NCI-H774 (cell line): ENCODE measurements at regions not wholly inside any gene's neighbourhood (a gene's known extent, or its start where the extent isn't known, plus 50 kb on each side); places are given as distances from the start of the nearest gene placed in this dataset.

Experiments
- DNase-seq: peaks from one replicate; lab custom pipeline; 2025; lab: John Stamatoyannopoulos, UW

GRCh38 chr21:18460979-18461378 lies 57.4 kb upstream of the TMPRSS15 start:
- no peak for DNase-seq

- no peak for DNase-seq
Measured at GRCh38 chr21:18461743-18462142, 58.2 kb upstream of the TMPRSS15 start.

DNA sequence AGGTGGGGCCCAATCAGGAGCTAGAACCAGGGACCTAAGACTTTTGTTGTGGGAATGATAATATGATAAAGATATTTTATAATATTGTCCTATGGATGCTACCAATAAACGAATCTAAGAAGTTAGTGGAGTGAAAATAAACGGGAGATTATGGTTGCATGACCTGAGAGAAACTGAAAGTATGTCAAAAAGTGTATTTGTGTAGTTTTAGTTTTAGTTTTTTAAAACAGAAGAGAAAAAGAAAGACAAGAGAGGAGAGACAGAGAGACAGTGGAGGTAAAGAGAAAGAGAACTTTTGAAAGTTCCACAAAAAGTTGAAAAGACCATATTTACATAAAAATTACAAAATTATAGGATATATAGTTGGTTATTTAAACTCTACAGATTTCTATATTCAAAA lies 64.1 kb upstream of the TMPRSS15 start:
- DNase-seq: no peak

DNA sequence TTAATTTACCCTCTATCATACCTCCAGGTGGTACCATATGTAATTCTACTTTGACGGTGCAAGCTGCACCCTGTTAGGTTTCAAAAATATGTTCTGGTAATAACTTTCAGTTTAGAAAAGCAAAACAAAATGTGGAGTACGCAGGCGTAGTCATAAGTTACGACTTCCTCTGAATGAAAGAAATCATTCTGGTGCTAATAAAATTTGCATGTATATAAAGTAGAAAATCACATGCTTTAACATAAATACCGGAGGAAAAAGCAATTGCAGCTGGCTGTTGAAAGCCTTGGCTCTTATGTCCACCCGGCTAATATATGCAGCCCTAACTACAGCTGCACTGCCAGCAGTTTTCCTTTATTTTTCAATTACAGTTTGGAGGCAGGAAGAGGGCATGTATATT lies 65.2 kb upstream of the TMPRSS15 start:
- DNase-seq: no peak

DNA sequence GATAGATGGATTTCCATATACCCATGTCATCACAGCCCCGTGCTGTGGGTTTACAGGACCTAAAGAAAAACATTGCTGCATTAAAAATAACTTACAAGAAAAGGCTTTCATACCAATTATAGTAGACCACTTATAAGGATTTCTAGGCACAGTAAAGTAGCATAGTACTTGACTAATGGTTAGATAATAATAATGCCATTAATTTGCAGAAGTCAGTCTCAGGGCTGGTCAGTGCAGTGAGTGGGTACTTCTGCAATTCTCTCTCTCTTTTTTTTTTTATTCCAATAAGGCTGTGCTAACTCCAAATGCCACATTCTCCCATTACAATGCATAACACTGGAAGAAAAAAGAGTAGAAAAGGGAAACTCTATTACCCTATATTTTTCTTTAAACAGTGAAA lies 73.1 kb upstream of the TMPRSS15 start:
- no peak for DNase-seq

DNA sequence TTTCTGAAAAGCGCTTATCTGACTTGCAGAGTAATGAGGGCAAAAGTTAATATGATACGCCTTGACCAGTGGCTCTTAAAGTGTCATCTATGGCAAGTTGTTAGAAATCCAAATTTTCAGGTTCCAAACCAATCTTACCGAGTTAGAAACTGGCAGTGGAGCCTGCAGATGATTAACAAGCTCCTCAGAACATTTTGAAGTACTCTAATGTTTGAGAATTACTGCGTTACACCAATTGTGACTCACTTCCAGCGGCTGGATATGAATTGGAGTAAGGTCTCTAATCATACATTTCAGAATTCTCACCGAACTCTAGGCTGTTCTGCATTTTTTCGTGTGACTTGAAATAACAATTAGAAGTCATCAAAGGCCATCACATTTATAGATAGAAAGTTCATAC lies 73.5 kb upstream of the TMPRSS15 start:
- no peak for DNase-seq

GRCh38 chr21:18478513-18478912 lies 74.9 kb upstream of the TMPRSS15 start:
- no peak for DNase-seq

- DNase-seq: no peak
Measured at GRCh38 chr21:18488252-18488651, 84.7 kb upstream of the TMPRSS15 start.

- no peak for DNase-seq
Measured at GRCh38 chr21:18493422-18493821, 89.8 kb upstream of the TMPRSS15 start.

DNA sequence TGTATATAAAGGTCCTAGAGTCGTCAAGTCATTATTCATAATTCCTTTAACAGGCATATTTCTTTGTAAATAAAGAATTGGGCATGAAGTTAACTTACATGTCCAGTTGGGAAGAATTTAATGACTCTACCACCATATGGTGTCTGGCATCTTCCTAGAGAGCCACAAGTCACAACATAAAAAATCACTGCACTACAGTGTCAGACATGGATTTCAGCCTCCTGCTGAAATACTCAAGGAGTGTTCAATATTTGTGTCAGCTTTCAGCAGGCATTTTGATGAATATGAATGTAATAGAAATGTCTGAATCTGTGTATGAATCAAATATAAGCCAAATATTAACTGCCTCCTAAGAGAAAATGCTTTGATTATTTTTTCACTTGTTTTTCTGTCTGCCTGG lies 91.9 kb upstream of the TMPRSS15 start:
- DNase-seq: no peak

DNA sequence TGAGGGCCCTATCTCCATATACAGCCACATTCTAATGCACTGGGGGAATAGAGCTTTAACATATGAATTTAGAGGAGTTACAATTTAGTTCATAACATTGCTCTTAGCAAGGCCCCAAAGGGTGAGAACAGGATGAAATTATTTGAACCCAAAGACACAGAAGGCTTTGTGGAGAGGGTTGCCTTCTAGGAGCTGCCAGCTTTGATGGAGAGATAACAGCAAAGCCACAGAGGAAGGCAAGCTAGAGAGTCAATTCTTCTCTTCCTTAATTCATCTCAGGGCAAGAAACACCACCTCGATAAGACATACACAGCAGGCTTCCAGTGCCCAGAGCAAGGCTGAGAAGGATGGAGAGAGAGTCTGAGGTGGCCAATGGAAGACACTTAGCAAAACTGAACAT lies 94.8 kb upstream of the TMPRSS15 start:
- DNase-seq: no peak

DNA sequence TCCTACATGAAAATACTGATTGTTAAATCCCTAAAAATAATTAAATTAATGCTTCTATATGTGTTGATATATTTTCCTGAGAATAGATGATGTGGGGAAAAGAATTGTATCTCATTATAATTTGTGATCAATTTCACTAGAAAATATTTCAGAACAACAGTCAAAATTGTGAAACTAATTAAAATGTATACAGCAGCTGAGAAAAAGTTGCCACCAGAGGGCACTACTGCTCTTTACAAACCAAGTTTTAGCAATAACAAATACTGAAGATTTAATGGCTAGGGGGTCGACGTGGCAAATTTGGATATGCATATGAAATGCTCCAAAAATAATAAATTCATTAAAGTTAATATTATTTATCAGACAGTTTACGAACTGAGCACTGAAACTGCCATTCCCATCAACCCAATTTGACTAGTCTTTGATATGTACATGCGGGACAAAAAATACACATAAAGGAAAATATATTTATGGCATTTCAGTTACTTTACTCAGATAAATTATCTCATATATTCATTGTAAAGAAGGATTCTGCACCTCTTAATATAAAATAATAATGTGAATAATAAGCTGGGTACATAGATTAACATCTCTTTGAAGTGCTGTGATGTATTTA lies 96.3 kb upstream of the TMPRSS15 start:
- DNase-seq: peak; percentile 38

DNA sequence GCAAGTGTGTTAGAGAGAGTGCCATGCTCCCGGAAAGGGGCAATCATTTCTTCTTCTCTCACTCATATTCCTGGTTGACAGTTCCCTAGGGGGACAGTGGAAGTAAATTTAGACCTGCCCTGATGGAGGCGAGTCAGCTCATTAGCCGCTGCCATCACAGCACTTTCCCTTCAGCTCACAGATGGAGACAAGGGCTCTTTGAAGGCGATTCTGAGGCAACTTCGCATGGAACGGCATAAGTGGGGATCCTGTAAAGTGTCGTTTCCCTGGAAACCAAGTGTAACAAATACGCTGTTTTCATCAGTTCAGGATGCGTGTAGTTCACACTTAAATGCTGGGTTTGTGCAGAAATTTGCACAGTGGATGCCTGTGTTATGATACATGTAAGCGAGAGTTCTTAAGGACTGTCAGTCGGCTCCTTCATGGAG lies 114.5 kb upstream of the TMPRSS15 start:
- no peak for DNase-seq

GRCh38 chr21:18521204-18521603 lies 117.6 kb upstream of the TMPRSS15 start:
- DNase-seq: no peak

DNA sequence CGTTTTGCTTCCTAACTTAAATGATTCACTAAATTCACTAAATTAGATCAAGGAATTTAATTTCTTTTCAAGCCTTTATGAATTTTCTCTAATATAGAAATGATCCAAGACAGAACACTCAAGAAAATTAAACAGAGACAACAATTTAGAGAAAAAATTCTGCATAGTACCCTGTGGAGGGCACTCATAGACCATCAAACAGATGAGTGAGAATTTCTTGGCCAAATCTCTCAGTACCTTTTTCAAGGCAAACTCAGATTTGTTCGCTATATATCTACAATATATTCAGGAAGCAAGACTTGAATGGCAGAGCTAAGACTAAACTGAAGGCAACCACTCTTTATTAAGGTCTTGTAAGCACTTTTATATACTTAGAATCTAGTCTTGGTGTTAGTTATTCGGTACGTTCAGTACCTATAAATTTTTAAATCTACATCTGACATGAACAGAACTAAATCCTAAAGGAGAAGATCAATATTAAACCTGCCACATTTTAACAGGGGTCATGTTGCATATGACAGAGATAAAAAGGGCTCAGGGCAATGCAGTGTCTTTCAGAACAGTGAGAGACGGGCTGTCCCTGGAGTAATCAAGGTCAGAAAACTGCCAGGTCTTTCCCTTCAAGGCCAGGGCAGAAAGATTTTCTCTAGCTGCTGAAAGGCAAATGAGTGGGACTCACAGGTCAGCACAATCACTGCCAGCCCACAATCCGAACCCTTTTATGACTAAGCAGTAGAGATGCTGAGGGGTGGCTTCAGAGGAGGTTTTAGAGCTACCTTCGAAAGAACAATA lies 118.8 kb upstream of the TMPRSS15 start:
- peak; percentile 8 for DNase-seq

- no peak for DNase-seq
Measured at GRCh38 chr21:18524097-18524880, 120.7 kb upstream of the TMPRSS15 start.

DNA sequence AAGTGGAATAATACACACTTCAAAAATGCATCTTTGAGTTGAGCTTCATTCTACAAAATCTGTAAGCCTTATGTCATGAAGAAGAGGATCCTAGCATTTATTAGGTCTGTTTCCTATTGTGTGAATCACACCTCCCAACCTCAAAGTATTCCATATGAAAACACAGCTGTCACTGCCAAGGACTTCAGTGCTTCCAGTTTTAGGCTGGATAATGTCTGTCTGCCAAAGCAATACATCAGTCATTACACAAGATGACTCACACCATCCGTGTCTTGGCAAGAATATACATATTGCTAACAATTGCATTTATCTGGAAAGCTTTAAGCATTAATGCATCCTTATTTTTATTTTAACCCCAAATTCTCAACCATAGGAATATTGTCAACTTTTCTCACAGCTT lies 125.7 kb upstream of the TMPRSS15 start:
- peak; percentile 93 for DNase-seq

DNA sequence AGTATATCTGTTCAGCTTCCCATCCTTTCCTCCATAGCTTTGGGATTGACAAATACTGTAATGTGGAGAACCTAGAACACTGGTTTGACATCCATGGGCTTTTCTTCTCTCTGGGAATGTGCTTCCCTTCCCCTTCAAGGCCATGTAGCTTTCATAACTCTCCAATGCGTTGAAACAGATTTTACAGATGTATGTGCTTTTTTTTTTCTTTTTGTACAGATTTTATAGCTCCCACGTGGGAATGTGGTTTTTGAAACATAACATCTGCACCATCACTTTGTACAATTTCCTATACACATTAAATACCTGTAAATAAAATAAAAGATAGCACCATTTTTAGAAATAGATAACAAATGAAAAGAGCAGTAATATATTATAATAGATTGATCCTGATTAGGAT lies 138.5 kb upstream of the TMPRSS15 start:
- DNase-seq: no peak

DNA sequence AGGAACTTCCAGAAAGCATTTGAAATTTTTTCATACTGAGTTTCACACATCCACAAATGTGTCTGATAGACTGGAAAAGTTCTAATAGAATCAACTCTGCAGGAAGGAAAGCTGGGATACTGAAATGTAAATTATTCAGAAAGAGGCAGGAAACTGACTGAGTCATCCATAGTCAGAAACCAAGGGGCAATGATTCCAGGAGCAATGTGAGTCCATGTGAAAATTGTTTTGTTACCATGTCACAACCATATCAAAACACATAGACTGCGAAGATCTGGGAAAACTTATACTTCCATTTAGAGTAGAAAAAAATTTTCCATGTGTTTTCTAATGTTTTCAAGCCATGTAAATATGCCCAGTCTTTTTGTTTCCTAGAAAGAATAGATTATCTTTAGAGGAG lies 142.3 kb upstream of the TMPRSS15 start:
- no peak for DNase-seq

DNA sequence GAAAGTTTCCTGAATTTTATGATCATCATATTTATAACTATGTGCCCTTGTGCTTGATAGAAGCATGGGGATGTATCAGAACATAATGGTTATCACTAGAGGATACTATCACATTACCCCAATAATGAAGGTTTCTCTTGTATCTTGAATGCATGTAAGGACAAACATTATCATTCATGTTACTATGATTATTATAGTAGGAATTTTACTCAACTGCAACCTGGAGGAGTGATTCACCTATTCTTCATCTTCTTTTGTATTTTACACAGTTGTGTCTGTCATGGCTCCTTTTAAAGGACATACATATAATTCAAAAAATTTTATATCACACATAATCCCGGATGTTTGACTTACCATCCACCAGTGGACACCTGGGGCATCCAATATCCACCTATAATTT lies 143.8 kb upstream of the TMPRSS15 start:
- no peak for DNase-seq

DNA sequence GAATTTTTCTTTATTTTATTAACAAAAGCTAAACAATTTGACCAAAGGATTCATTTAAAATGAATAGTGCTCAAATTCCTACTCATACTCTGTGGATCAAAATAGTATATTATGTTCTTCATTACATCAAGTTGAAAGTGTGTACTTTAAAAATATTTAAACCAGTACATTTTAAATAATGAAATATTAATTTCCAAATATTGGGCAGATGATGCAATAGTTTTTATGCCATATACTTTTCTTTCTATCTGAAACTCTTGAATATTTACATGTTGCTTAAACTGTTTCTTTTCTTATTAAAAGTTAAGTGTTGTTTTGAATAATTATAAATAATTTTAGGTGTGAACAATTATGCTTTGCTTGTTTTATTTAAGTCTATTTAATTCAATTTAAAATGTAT lies 144.7 kb upstream of the TMPRSS15 start:
- DNase-seq: no peak

DNA sequence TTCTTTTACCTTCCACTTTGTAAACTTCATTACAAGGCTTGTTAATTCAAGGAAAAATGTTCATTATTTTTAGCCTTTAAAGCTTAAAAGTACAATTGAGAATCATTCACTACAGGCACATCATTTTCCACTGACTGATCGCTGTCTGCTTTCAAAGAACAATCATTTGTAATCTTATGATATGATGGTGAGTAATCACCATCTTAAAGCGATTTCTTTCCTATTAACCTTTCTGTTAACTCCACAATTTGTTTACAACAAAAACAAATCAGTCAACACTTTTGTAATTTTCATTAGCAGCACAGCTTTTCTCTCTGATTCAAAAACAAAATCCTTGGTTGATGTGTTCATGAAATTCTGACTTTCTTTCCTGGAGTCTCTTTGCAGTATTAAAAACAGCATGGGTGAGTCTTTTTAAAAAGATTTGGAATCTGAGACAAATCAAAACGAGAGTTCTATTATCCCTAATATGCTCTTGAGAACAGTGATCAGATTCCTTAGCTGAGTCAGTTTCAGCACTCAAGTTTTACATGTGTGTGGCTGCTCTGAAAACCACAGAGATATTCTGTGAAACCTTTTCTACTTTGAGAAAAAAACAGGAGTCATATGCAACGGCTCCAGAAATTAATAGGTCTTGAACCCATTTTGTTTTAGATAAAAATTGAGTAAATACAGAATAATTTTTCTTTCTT lies 145.8 kb upstream of the TMPRSS15 start:
- no peak for DNase-seq
